NCI-H82 (cell line): ENCODE measurements at regions not wholly inside any gene's neighbourhood (a gene's known extent, or its start where the extent isn't known, plus 50 kb on each side); places are given as distances from the start of the nearest gene placed in this dataset.
A peak's percentile ranks its signal among the peaks of the same experiment; 100 is the strongest.
"Not testable (repeated sequence)": the region's sequence is repeated elsewhere in the genome, so short reads cannot be mapped to it uniquely, and the experiment has no call there.

Experiments
- DNase-seq: peaks from one replicate; lab custom pipeline; 2025; lab: John Stamatoyannopoulos, UW

GRCh38 chr5:42949348-42950115 is 90.6 kb downstream of the ANXA2R start:
- DNase-seq, result peak; percentile 83

GRCh38 chr5:42948961-42949347 is 91.2 kb downstream of the ANXA2R start:
- DNase-seq, result no peak

- no peak for DNase-seq
Measured at GRCh38 chr5:42944989-42945388, 95.1 kb downstream of the ANXA2R start.

GRCh38 chr5:42943931-42944631 is 96.0 kb downstream of the ANXA2R start:
- no peak for DNase-seq

- DNase-seq, result no peak
Measured at GRCh38 chr5:42940853-42941252, 99.3 kb downstream of the ANXA2R start.

GRCh38 chr5:42932011-42932410 is 108.1 kb downstream of the ANXA2R start:
- not testable (repeated sequence) for DNase-seq

GRCh38 chr5:42931451-42931850 is 108.7 kb downstream of the ANXA2R start:
- not testable (repeated sequence) for DNase-seq

- DNase-seq, result no peak
Measured at GRCh38 chr5:42930934-42931333, 109.2 kb downstream of the ANXA2R start.

GRCh38 chr5:42929871-42930270 is 110.2 kb downstream of the ANXA2R start:
- no peak for DNase-seq

GRCh38 chr5:42927730-42928129 is 112.4 kb downstream of the ANXA2R start:
- no peak for DNase-seq

GRCh38 chr5:42924686-42925085 is 113.0 kb upstream of the SELENOP start:
- no peak for DNase-seq

- no peak for DNase-seq
Measured at GRCh38 chr5:42924226-42924625, 112.5 kb upstream of the SELENOP start.

- DNase-seq, result no peak
Measured at GRCh38 chr5:42923710-42924109, 112.0 kb upstream of the SELENOP start.

- no peak for DNase-seq
Measured at GRCh38 chr5:42919600-42919999, 107.9 kb upstream of the SELENOP start.

- no peak for DNase-seq
Measured at GRCh38 chr5:42915306-42915866, 103.7 kb upstream of the SELENOP start.

- DNase-seq, result peak; percentile 18
Measured at GRCh38 chr5:42912184-42912798, 100.6 kb upstream of the SELENOP start.

- DNase-seq, result peak; percentile 86
Measured at GRCh38 chr5:42908509-42909488, 97.1 kb upstream of the SELENOP start.

- no peak for DNase-seq
Measured at GRCh38 chr5:42908086-42908485, 96.4 kb upstream of the SELENOP start.

GRCh38 chr5:42905827-42906226 is 94.1 kb upstream of the SELENOP start:
- DNase-seq, result peak; percentile 55

- no peak for DNase-seq
Measured at GRCh38 chr5:42900734-42901133, 89.0 kb upstream of the SELENOP start.

GRCh38 chr5:42898760-42899159 is 87.1 kb upstream of the SELENOP start:
- no peak for DNase-seq

GRCh38 chr5:42896523-42896922 is 84.8 kb upstream of the SELENOP start:
- DNase-seq, result no peak
